Activated CD4-positive, alpha-beta memory T cell treated with anti-CD3 and anti-CD28 coated beads, Interleukin-2, amount 10 ng/mL, durations not matched to agents 7 days and 5 days (primary cell): ENCODE measurements at regions not wholly inside any gene's neighbourhood (a gene's known extent, or its start where the extent isn't known, plus 50 kb on each side); places are given as distances from the start of the nearest gene placed in this dataset.

Experiments used
- CTCF ChIA-PET: fragments of 350-600 bp; sonication (Branson Sonifier 250); formaldehyde crosslinking; loops from one replicate; lab custom pipeline; 2021; ENCODE audit warnings: antibody characterized with exemption, inconsistent platforms; lab: Charles Lee
- POLR2A ChIA-PET: fragments of 350-600 bp; sonication (Branson Sonifier 250); formaldehyde crosslinking; loops from one replicate; lab custom pipeline; 2021; ENCODE audit warnings: antibody characterized with exemption; lab: Charles Lee
- DNase-seq: peaks from one replicate; pipeline ENCODE4 v3.0.0-alpha.2; 2020
- H3K27ac Mint-ChIP-seq: one replicate; pipeline ENCODE4 v1.8.0; 2021; ENCODE audit warnings: mild to moderate bottlenecking, mixed read lengths
- H3K27me3 Mint-ChIP-seq: one replicate; pipeline ENCODE4 v1.8.0; 2021; ENCODE audit warnings: mixed read lengths
- H3K36me3 Mint-ChIP-seq: one replicate; pipeline ENCODE4 v1.8.0; 2021; ENCODE audit warnings: low read depth, mixed read lengths
- H3K4me1 Mint-ChIP-seq: one replicate; pipeline ENCODE4 v1.8.0; 2021; ENCODE audit warnings: mixed read lengths
- H3K4me3 Mint-ChIP-seq: one replicate; pipeline ENCODE4 v1.8.0; 2021; ENCODE audit warnings: mild to moderate bottlenecking, mixed read lengths
- H3K9me3 Mint-ChIP-seq: one replicate; pipeline ENCODE4 v1.8.0; 2021; ENCODE audit warnings: mixed read lengths

GRCh38 chr14:41073544-41073943 lies 533.1 kb upstream of the LRFN5 start:
- no peaks in the 10 kb centered on the region for H3K4me1 Mint-ChIP-seq
- H3K9me3 Mint-ChIP-seq = no peaks in the 10 kb centered on the region
- no peak overlapping the region for H3K27ac Mint-ChIP-seq
- H3K27me3 Mint-ChIP-seq = no peaks in the 10 kb centered on the region
- ChIA-PET POLR2A (no interaction called here), CTCF (no interaction called here)
- H3K4me3 Mint-ChIP-seq = no peak overlapping the region
- no peaks in the 10 kb centered on the region for H3K36me3 Mint-ChIP-seq
- DNase-seq = no peak

- H3K4me3 Mint-ChIP-seq = no peak overlapping the region
- H3K9me3 Mint-ChIP-seq = no peaks in the 10 kb centered on the region
- ChIA-PET CTCF (no interaction called here), POLR2A (no interaction called here)
- H3K27ac Mint-ChIP-seq = no peak overlapping the region
- DNase-seq = no peak
- no peaks in the 10 kb centered on the region for H3K4me1 Mint-ChIP-seq
- H3K36me3 Mint-ChIP-seq = no peaks in the 10 kb centered on the region
- H3K27me3 Mint-ChIP-seq = no peaks in the 10 kb centered on the region
Observed at GRCh38 chr14:41072776-41073175, 533.9 kb upstream of the LRFN5 start.

- H3K36me3 Mint-ChIP-seq = no peaks in the 10 kb centered on the region
- ChIA-PET CTCF (no interaction called here), POLR2A (no interaction called here)
- no peaks in the 10 kb centered on the region for H3K4me1 Mint-ChIP-seq
- no peak overlapping the region for H3K4me3 Mint-ChIP-seq
- DNase-seq = no peak
- H3K27me3 Mint-ChIP-seq = no peaks in the 10 kb centered on the region
- no peak overlapping the region for H3K27ac Mint-ChIP-seq
- no peaks in the 10 kb centered on the region for H3K9me3 Mint-ChIP-seq
Observed at GRCh38 chr14:41071351-41071750, 535.3 kb upstream of the LRFN5 start.

DNA sequence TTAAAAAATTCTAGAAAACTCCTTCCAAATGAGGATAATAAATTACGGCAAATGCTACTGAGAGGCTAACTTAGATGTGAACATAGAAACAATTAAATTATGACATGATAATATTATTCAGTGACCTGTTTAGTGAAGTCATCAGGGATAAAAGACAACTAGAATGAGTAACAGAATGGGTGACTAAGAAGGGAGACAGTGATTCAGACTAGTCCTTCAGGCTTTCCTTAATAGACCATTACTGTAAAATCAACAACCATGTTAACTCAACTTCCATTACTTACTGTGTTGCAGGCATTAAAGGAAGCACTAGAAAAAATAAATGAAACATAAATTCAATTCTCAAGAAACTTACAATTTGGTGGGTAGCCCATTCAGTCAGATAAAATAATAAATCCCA lies 543.9 kb upstream of the LRFN5 start:
- Mint-ChIP-seq H3K27ac (no peak overlapping the region), H3K4me3 (no peak overlapping the region), H3K9me3 (no peaks in the 10 kb centered on the region), H3K36me3 (no peaks in the 10 kb centered on the region), H3K27me3 (no peaks in the 10 kb centered on the region), H3K4me1 (no peaks in the 10 kb centered on the region)
- DNase-seq = no peak
- CTCF ChIA-PET = no interaction called here
- POLR2A ChIA-PET = no interaction called here

GRCh38 chr14:41055589-41055988 lies 551.1 kb upstream of the LRFN5 start:
- H3K36me3 Mint-ChIP-seq = no peaks in the 10 kb centered on the region
- ChIA-PET POLR2A (no interaction called here), CTCF (no interaction called here)
- no peaks in the 10 kb centered on the region for H3K27me3 Mint-ChIP-seq
- peaks cover 4% of the 10 kb centered on the region for H3K9me3 Mint-ChIP-seq
- H3K27ac Mint-ChIP-seq = no peak overlapping the region
- H3K4me1 Mint-ChIP-seq = no peaks in the 10 kb centered on the region
- no peak overlapping the region for H3K4me3 Mint-ChIP-seq
- no peak for DNase-seq

GRCh38 chr14:41051801-41052200 lies 554.9 kb upstream of the LRFN5 start:
- no peak overlapping the region for H3K27ac Mint-ChIP-seq
- H3K9me3 Mint-ChIP-seq = no peaks in the 10 kb centered on the region
- POLR2A ChIA-PET = no interaction called here
- no peaks in the 10 kb centered on the region for H3K27me3 Mint-ChIP-seq
- DNase-seq = no peak
- H3K4me1 Mint-ChIP-seq = no peaks in the 10 kb centered on the region
- CTCF ChIA-PET = no interaction called here
- H3K36me3 Mint-ChIP-seq = no peaks in the 10 kb centered on the region
- H3K4me3 Mint-ChIP-seq = no peak overlapping the region

DNA sequence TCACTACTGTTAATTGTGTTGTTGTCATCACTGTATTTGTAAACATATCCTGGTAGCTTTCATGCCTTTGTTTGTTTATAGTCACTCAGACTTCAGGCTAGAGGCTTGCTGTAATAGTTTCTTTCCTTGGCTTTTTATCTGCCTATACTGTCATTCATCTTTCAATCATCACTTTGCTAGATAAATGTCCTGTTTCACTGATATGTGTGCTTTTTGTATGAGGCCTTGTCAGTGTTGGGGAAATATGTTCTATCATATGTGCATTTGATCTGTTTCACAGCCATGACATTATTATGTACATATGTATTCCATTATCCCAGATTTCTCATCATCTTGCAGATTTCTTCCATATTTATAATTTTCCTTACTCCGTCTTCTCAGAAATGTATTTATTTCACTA lies 558.9 kb upstream of the LRFN5 start:
- Mint-ChIP-seq H3K4me3 (no peak overlapping the region), H3K27ac (no peak overlapping the region), H3K36me3 (no peaks in the 10 kb centered on the region), H3K27me3 (no peaks in the 10 kb centered on the region), H3K9me3 (no peaks in the 10 kb centered on the region), H3K4me1 (no peaks in the 10 kb centered on the region)
- ChIA-PET CTCF (no interaction called here), POLR2A (no interaction called here)
- no peak for DNase-seq

DNA sequence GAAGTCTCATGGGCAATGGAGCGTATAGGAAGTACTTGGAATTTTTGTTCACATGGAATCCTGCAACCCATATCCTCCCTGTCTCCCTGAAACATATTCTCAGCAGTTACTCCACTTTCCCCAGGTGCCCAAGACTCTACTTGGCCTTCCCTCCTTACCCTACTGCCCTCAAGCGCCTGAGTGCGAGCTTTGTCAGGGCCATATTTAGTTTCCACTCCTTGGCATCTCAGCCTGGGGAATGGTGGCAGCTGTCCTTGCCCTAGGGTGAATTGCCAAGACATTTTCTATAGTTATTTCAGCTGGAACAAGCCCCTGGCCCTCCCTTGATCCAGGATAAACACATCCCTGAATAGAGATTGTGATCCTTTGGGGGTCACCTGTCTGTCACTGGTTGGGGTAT lies 569.3 kb upstream of the LRFN5 start:
- peaks cover 6% of the 10 kb centered on the region for H3K9me3 Mint-ChIP-seq
- ChIA-PET CTCF (interaction anchor here (0.5 kb wide), 1 partner anchor 47 kb away, joined by 3 read pairs; no protein-coding TSS in a partner anchor), POLR2A (no interaction called here)
- no peak overlapping the region for H3K27ac Mint-ChIP-seq
- H3K36me3 Mint-ChIP-seq = no peaks in the 10 kb centered on the region
- H3K27me3 Mint-ChIP-seq = no peaks in the 10 kb centered on the region
- no peaks in the 10 kb centered on the region for H3K4me1 Mint-ChIP-seq
- no peak overlapping the region for H3K4me3 Mint-ChIP-seq
- no peak for DNase-seq

DNA sequence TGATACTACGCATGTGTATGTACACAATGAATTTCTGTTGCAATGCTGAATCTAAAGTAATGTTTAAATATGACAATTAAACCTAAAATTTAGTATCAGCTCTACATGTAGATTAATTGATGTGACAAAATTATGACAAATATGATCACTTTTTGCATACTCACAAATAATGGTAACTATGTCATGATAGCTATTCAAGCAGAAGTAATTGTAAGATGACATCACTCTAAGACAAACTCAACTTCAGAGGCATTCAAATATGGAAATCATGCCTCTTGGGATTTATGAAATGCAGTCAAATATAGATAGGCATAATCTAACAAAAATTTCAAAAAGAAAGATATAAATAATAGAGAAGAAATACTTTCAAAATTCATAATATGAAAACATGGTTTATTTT lies 571.7 kb upstream of the LRFN5 start:
- Mint-ChIP-seq H3K9me3 (peaks cover 6% of the 10 kb centered on the region), H3K27me3 (no peaks in the 10 kb centered on the region), H3K4me3 (no peak overlapping the region), H3K4me1 (no peaks in the 10 kb centered on the region), H3K27ac (no peak overlapping the region), H3K36me3 (no peaks in the 10 kb centered on the region)
- no peak for DNase-seq
- ChIA-PET POLR2A (no interaction called here), CTCF (no interaction called here)

- Mint-ChIP-seq H3K36me3 (no peaks in the 10 kb centered on the region), H3K27ac (no peak overlapping the region), H3K27me3 (no peaks in the 10 kb centered on the region), H3K4me3 (no peak overlapping the region), H3K9me3 (peaks cover 2% of the 10 kb centered on the region), H3K4me1 (no peaks in the 10 kb centered on the region)
- ChIA-PET POLR2A (no interaction called here), CTCF (no interaction called here)
- DNase-seq = no peak
Observed at GRCh38 chr14:41022932-41023331, 583.7 kb upstream of the LRFN5 start.

- Mint-ChIP-seq H3K4me3 (no peak overlapping the region), H3K27ac (no peak overlapping the region), H3K9me3 (peaks cover 2% of the 10 kb centered on the region), H3K27me3 (no peaks in the 10 kb centered on the region), H3K36me3 (no peaks in the 10 kb centered on the region), H3K4me1 (no peaks in the 10 kb centered on the region)
- ChIA-PET CTCF (no interaction called here), POLR2A (no interaction called here)
- no peak for DNase-seq
Observed at GRCh38 chr14:41016213-41016612, 590.5 kb upstream of the LRFN5 start.

DNA sequence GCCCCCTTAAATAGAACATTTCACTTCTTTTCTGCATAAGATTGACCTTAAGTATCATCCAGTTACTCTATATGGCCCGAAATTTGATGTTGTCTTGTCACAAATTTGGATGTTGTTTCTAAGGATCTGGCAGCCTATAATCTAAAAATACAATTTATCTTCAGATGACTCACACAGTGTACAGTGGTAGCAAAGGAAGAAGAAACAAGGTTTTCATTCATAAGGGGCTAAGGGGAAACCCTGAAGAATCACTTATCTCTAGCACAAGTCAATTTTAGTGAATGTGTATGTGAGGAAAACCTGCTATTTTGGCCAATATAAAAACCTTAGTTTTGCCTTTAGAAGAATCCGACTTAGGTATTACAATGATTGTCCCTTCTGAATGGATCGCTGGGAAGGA lies 606.3 kb upstream of the LRFN5 start:
- no peaks in the 10 kb centered on the region for H3K4me1 Mint-ChIP-seq
- POLR2A ChIA-PET = no interaction called here
- no peak overlapping the region for H3K27ac Mint-ChIP-seq
- H3K9me3 Mint-ChIP-seq = peaks cover 6% of the 10 kb centered on the region
- H3K4me3 Mint-ChIP-seq = no peak overlapping the region
- no peaks in the 10 kb centered on the region for H3K36me3 Mint-ChIP-seq
- CTCF ChIA-PET = no interaction called here
- H3K27me3 Mint-ChIP-seq = no peaks in the 10 kb centered on the region
- no peak for DNase-seq

DNA sequence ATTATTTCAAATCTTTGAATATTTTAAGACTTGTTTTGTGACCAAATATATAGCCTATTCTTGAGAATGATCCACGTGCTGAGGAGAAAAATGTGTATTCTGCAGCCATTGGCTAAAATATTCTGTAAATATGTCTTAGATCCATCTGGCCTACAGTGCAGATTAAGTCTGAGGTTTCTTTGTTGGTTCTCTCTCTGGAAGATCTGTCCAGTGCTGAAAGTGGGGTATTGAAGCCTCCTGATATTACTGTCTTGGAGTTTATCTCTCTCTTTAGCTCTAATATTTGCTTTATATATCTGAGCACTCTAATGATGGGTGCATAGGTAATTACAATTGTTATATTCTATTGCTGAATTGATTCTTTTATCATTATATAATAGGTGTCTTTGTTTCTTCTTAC lies 617.4 kb upstream of the LRFN5 start:
- CTCF ChIA-PET = no interaction called here
- H3K4me1 Mint-ChIP-seq = no peaks in the 10 kb centered on the region
- no peaks in the 10 kb centered on the region for H3K27me3 Mint-ChIP-seq
- no peak overlapping the region for H3K27ac Mint-ChIP-seq
- no peaks in the 10 kb centered on the region for H3K36me3 Mint-ChIP-seq
- POLR2A ChIA-PET = no interaction called here
- peaks cover 10% of the 10 kb centered on the region for H3K9me3 Mint-ChIP-seq
- no peak overlapping the region for H3K4me3 Mint-ChIP-seq
- DNase-seq = no peak

- DNase-seq = no peak
- H3K27me3 Mint-ChIP-seq = no peaks in the 10 kb centered on the region
- H3K9me3 Mint-ChIP-seq = peaks cover 7% of the 10 kb centered on the region
- no peaks in the 10 kb centered on the region for H3K4me1 Mint-ChIP-seq
- no peak overlapping the region for H3K27ac Mint-ChIP-seq
- ChIA-PET POLR2A (interaction anchor here (0.9 kb wide), 1 partner anchor 16 kb away, joined by 3 read pairs; no protein-coding TSS in a partner anchor), CTCF (no interaction called here)
- H3K4me3 Mint-ChIP-seq = no peak overlapping the region
- H3K36me3 Mint-ChIP-seq = no peaks in the 10 kb centered on the region
Observed at GRCh38 chr14:40987481-40987880, 619.2 kb upstream of the LRFN5 start.

DNA sequence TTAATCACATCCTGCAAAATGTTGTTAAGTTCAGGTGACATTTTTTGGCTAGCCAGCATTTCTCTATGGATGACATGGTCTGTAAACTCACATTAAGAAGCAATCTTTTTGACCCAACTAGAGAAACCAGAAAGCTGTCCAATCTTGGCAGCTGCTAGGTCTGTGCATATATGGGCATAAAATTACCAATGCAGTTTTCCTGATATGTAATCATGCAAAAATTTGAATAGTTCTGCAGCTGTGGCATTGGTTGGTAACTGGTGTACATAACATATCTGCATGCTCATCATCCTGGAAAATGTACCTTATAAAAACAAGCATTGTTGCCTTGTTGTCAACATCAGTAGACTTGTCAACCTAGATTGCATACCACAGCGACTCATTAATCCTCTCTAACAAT lies 620.0 kb upstream of the LRFN5 start:
- DNase-seq = no peak
- no peaks in the 10 kb centered on the region for H3K4me1 Mint-ChIP-seq
- peaks cover 3% of the 10 kb centered on the region for H3K9me3 Mint-ChIP-seq
- CTCF ChIA-PET = no interaction called here
- H3K36me3 Mint-ChIP-seq = no peaks in the 10 kb centered on the region
- H3K4me3 Mint-ChIP-seq = no peak overlapping the region
- no peaks in the 10 kb centered on the region for H3K27me3 Mint-ChIP-seq
- POLR2A ChIA-PET = no interaction called here
- no peak overlapping the region for H3K27ac Mint-ChIP-seq
